ENCODE measurements at regions not wholly inside any gene's neighbourhood (a gene's known extent, or its start where the extent isn't known, plus 50 kb on each side); places are given as distances from the start of the nearest gene placed in this dataset.

- Histone ChIP-seq H3K27me3 (ENCODE audit: control insufficient read depth in 1 of 2, insufficient read depth in 2 of 2, low read length in 2 of 2) (no peaks in the 10 kb centered on the region), H3K36me3 (replicated peaks in 1 of 2; ENCODE audit: control insufficient read depth in 1 of 2, insufficient read depth in 2 of 2, low read length in 2 of 2) (no peaks in the 10 kb centered on the region), H3K4me1 (ENCODE audit: insufficient read depth, low read length) (no peaks in the 10 kb centered on the region), H3K79me2 (ENCODE audit: insufficient read depth, low read length) (no peaks in the 10 kb centered on the region), H2AFZ (ENCODE audit: low read length) (no peak overlapping the region), H3K9me3 (ENCODE audit: low read length) (no peaks in the 10 kb centered on the region), H3K4me2 (ENCODE audit: low read depth, low read length) (no peak overlapping the region), H4K20me1 (ENCODE audit: insufficient read depth, low read length) (no peaks in the 10 kb centered on the region), H3K27ac (ENCODE audit: extremely low read length, insufficient read depth, low read length) (no peak overlapping the region), H3K4me3 (replicated peaks in 1 of 3; ENCODE audit: insufficient read depth in 1 of 3, low read depth in 2 of 3, low read length in 3 of 3) (no peak overlapping the region), H3K9ac (ENCODE audit: insufficient read depth, low read depth, low read length) (no peak overlapping the region)
- in situ Hi-C loops (cut with HindIII; ENCODE audit: extremely low pct_ligation_motif_present, low pct_unique_long_range_greater_than_20kb), result no loop called here
- CTCF ChIA-PET (ENCODE audit: low intra/inter-chr PET ratio, low total read pairs), result no interaction called here
- intact Hi-C loops (cut with micrococcal nuclease; ENCODE audit: unreplicated experiment), result no loop called here
- POLR2A ChIA-PET, result no interaction called here
- no TSS peak for BruUV-seq (replicated peaks)
- TF ChIP-seq MAFK (conservative IDR thresholded peaks at IDR 0.05 in 1 of 2, IDR thresholded peaks at IDR 0.05 in 1 of 2; ENCODE audit: low read length in 2 of 2) (peak in 1 of 2 experiments; percentile 66; a peak in 2 of 4 replicates), MLLT10 (CRISPR knock-in tag; IDR thresholded peaks at IDR 0.05) (no peak), ZBTB14 (CRISPR knock-in tag; IDR thresholded peaks at IDR 0.05) (no peak), ZEB1 (IDR thresholded peaks at IDR 0.05; ENCODE audit: insufficient replicate concordance, low read depth) (no peak), HNRNPUL1 (IDR thresholded peaks at IDR 0.05; ENCODE audit: low read depth, low read length) (no peak), RARG (CRISPR knock-in tag; IDR thresholded peaks at IDR 0.05; ENCODE audit: low read depth) (no peak), CREB3 (CRISPR knock-in tag; IDR thresholded peaks at IDR 0.05) (no peak)
- TF ChIP-seq, protein P1, sequence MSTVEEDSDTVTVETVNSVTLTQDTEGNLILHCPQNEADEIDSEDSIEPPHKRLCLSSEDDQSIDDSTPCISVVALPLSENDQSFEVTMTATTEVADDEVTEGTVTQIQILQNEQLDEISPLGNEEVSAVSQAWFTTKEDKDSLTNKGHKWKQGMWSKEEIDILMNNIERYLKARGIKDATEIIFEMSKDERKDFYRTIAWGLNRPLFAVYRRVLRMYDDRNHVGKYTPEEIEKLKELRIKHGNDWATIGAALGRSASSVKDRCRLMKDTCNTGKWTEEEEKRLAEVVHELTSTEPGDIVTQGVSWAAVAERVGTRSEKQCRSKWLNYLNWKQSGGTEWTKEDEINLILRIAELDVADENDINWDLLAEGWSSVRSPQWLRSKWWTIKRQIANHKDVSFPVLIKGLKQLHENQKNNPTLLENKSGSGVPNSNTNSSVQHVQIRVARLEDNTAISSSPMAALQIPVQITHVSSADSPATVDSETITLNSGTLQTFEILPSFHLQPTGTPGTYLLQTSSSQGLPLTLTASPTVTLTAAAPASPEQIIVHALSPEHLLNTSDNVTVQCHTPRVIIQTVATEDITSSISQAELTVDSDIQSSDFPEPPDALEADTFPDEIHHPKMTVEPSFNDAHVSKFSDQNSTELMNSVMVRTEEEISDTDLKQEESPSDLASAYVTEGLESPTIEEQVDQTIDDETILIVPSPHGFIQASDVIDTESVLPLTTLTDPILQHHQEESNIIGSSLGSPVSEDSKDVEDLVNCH (CRISPR knock-in tag; IDR thresholded peaks at IDR 0.05), result no peak
- FAIRE-seq, result no peak
- no peak for ATAC-seq
- WGBS (ENCODE audit: low lambda C conversion rate), result 7% methylated on average over 3 of the region's 3 CpGs
- no peak for DNase-seq (ENCODE audit: low spot score)
Measured at GRCh38 chr5:163619273-163619934, 114.0 kb downstream of the MAT2B start.
